Heart left ventricle (tissue), 13 donors: ENCODE measurements at regions not wholly inside any gene's neighbourhood (a gene's known extent, or its start where the extent isn't known, plus 50 kb on each side); places are given as distances from the start of the nearest gene placed in this dataset.

Experiments
- CTCF ChIP-seq, 12 donors: fragments of 200-600 bp; sonication (generic) in 4 of 12; IDR thresholded peaks; one replicate each; pipeline versions ENCODE4 v1.5.0 to v1.8.0; 2018 to 2022; ENCODE audit warnings: antibody characterized with exemption in 12 of 12, mild to moderate bottlenecking in 5 of 12
- POLR2A ChIP-seq, 2 donors: fragments of 450-650 bp; IDR thresholded peaks; one replicate each; pipeline ENCODE4 v1.6.1; 2017; ENCODE audit warnings: antibody characterized with exemption in 2 of 2, mild to moderate bottlenecking in 2 of 2, moderate library complexity in 2 of 2
- donor health status: ischemic (EF 13 %, LVEDD 7.1; RV severe dilation, severe dysfunction).
- donor health status: DM: no; HTN: yes; CAD: no.
- donor health status: DM: no; HTN: no; CAD: no.
- donor health status: ischemic (EF 25% LVEDD 6.9; RV normal size, moderate dysfunction).
- donor health status: ischemic (EF 25% LVEDD 5.7; RV mildly dilated, moderate dysfunction).
- donor health status: ischemic (EF 35%, LVEDD 5.7; RV mildly dilated, moderate dysfunction).
- donor health status: nonischemic (EF 11% LVEDD 7.7; RV severe dilation, severe dysfunction).
- donor health status: DM: yes; HTN: yes; CAD: no.
- donor health status: PGD.
- donor health status: ischemic (EF 29% LVEDD 5.4; RV normal size, mild dysfunction).
- donor health status: nonischemic (EF 23%, LVEDD 6.1; RV moderate dilation, normal function).

- no peak for TF ChIP-seq CTCF (IDR thresholded peaks at IDR 0.05)
- no peak for TF ChIP-seq POLR2A (IDR thresholded peaks at IDR 0.05)
Measured at GRCh38 chr1:187326557-187326956, 497.8 kb downstream of the PLA2G4A start.
